SKM-1 treated with dmso at 0.1 percent for 144 hours (cell line): ENCODE measurements at regions not wholly inside any gene's neighbourhood (a gene's known extent, or its start where the extent isn't known, plus 50 kb on each side); places are given as distances from the start of the nearest gene placed in this dataset.

ENCODE experiments used
- DNase-seq: peaks from one replicate; lab custom pipeline; 2025; ENCODE audit not compliant: unreplicated experiment; lab: John Stamatoyannopoulos, UW

GRCh38 chr6:170116636-170117035, 174.2 kb downstream of the DLL1 start:
- DNase-seq = no peak

GRCh38 chr6:170114956-170115855, 175.7 kb downstream of the DLL1 start:
- no peak for DNase-seq

DNA sequence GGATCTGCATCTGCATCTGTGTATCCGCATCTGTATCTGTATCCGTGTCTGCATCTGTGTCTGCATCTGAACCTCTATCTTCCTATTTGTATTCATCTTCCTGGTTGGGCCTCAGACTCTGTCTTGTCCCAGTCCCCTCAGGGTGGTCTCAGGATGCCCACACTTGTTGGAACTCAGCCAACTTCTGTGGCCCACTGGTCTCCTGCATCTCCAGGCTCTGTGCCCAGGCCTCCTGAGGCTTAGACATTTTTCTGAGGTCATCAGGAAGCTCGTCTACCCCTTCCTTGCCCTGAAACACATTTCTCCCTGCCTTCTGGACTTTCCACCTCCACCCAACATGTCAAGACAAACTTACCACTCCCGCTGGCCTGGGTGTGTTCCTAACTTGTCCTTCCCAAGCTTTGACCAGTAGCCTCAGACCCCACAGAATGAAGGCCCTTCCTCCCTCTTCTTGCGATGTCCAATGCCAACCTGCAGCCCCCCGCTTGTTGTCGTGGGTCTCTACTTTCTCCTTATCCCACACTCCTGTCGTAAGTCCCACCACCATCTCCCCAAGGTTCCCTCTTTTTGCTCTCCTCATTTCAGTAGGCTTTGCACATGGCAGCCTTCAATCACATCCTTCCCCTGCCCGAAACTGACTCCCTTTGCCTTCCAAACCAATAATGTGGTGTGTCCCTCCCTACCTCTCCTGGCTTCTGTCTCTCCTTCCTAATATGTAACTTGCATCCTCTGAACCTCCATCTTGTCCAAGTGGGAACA, 176.5 kb downstream of the DLL1 start:
- no peak for DNase-seq

- no peak for DNase-seq
Observed at GRCh38 chr6:170113141-170113540, 177.7 kb downstream of the DLL1 start.

GRCh38 chr6:170112583-170112860, 178.4 kb downstream of the DLL1 start:
- no peak for DNase-seq

- no peak for DNase-seq
Observed at GRCh38 chr6:170111816-170112582, 178.9 kb downstream of the DLL1 start.

- DNase-seq = no peak
Observed at GRCh38 chr6:170111141-170111664, 179.7 kb downstream of the DLL1 start.

DNA sequence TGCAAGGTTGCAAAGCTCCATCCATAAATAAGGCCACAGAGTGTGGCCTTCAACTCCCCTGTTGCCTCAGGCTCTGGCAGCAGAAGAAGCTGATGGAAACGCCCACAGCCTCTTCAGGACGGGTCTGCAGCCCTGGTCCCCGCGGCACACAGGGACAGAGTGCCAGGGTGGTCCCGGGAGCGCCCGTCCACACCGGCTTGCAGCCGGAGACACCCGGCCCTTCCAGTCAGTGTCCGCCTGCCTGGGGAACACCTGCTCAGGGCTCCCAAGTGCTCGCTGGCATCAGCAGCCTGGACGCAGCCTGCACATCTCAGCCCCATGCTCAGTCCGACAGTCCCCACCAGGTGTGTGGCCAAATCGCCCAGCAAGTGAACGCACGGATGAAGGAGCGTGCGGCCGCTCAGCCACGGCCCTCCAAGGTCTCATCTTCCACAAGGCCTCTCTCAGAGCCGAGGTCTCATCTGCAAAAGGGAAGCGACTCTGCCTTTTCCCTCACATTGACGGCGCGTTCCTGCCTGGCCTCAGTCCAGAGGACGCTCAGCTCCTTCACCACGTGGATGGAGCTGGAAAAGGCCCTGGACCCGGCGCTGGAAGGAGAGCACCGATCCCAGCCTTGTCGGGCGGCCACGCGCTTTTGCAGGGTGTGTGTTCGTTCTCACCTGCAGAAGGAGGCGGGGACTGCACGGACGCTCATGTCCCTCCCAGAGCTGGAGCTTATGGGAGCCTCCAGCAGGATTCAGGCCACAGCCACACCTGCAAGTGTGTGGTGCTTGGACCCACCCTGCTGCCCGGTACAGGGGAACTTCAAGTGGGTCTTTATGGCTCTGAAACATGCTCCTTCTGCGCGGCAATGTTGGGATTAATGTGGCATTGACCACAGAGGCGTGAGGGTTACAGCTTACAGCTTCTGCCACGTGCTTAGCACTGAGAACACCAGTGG, 180.4 kb downstream of the DLL1 start:
- no peak for DNase-seq

- DNase-seq = no peak
Observed at GRCh38 chr6:170108890-170109587, 181.8 kb downstream of the DLL1 start.

DNA sequence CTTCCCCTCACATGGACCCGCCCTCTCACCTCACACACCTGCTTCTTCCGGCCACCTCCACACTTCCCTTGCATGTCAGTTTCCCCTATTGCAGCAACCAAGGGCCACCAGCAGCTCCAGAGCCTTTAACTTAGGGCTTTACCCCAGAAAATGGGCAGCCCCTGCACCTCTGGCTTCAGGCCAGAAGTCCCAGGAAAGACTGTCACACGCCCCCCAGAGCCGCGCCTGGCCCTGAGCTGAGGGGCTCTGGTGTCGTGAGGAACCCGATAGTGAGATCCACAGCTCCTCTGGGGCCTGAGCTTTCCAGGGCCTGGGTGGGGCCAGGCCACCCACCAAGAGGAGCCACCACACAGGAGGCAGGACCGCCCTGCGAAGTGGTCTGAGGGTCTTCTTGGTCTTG, 182.4 kb downstream of the DLL1 start:
- no peak for DNase-seq

- DNase-seq = no peak
Observed at GRCh38 chr6:170107606-170108222, 183.2 kb downstream of the DLL1 start.

DNA sequence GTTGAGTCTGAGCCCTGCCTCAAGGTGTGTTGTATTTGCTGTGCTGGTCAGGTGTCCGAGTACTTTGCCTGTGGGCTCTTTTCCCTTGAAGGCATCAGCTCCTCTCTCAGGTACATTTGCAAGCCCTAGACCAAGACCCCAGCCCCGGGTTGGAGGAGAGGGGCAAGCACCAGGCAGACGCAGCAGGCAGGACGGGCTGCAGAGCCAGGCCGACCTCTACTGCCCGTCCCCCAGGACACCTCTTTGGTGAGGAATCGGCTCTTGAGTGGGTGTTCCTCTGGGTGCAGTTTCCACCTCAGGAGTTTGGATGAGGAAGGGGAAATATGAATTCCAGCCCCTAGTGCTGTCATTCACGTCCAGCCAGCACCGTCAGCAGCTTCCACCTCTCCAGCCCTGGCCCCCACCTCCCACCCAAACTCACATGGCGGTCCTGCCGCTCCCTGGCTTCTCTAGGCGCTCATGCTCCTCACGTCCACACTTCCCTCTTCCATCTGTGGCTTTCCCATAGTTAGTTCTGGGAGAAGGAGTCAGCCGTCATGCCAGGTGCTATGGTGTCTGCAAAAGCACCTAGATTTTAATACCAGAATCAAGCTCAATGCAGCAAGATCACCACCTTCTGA, 183.9 kb downstream of the DLL1 start:
- DNase-seq = no peak

DNA sequence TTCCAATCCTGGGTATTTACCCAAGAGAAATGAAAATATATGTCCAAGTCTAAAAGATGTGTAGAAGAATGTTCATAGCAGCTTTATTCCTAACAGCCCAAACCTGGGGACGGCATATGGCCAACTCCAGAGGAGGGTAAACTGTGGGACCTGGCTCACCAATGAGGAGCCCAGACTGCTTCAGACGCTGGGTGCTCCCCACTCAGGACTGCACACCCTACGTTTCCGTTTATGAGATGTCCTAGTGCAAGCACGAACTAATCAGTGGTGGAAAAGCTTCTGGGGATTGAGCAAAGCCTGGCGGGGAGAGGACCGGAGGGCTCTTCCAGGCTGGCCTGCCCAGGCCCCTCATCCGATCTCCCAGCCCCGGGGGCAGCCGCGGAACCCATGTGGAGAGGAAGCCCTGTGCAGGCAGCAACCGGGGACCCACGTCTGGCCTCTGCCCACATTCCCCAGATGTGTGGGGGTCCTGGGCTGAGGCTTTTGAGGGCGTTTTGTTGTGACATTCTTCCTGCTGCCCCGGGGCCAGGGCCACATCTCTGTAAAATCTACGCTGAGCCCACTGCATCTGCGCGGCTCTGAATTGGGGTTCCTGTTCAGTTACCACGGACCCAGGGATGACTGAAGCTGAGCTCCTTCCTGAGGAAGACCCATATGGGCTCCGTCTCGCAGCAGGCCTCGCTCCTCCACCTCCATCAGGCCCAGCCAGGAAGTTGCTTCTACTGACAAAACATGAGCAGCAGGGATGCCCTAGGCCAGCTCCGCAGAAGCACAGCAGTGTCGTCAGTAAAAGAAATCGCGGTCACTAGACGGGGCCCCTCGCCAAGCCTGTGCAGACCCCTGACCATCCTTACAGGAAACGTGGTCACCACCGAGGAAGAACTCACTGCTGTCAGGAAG, 188.0 kb downstream of the DLL1 start:
- no peak for DNase-seq

DNA sequence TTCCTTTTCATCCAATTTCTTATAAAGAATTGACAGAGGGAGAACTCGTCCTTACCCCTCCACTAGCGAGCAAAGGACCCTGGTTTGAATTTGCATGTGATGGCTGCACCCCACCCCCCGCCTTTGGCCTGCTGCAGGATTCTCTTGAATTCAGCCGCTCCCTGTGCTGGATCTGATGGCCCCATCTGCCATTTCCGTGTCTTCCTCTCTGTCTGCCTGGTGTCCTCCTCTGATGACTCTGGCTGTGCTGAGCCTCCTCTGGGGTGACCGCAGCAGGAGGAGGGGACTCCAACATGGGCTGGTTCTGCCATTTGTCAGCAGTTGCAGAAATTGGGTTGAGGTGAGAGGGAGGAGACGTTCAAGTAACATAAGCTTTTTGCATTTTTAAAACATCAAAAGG, 188.8 kb downstream of the DLL1 start:
- no peak for DNase-seq

- no peak for DNase-seq
Observed at GRCh38 chr6:170101281-170102035, 189.4 kb downstream of the DLL1 start.

DNA sequence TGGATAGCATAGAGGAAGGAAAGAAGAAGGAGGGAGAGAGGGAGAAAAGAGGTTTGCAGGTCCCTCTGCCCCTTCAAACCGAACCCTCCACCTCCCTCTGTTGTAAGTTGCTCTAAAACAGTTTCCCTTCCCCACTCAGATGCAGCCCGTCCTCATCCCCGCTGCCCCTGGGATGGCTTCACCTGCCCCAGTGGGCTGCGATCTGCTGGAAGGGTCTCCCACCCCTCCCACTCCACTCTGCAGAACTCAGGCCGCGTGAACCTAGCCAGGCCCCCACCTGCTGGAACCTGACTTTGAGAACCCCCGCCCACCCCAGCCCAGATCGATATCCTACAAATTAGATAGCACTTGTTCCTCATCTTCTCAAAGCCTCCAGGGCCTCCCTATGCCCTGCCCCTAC, 190.8 kb downstream of the DLL1 start:
- DNase-seq = no peak

GRCh38 chr6:170099387-170099786, 191.5 kb downstream of the DLL1 start:
- DNase-seq = no peak
